ENCODE measurements at regions not wholly inside any gene's neighbourhood (a gene's known extent, or its start where the extent isn't known, plus 50 kb on each side); places are given as distances from the start of the nearest gene placed in this dataset.

DNA sequence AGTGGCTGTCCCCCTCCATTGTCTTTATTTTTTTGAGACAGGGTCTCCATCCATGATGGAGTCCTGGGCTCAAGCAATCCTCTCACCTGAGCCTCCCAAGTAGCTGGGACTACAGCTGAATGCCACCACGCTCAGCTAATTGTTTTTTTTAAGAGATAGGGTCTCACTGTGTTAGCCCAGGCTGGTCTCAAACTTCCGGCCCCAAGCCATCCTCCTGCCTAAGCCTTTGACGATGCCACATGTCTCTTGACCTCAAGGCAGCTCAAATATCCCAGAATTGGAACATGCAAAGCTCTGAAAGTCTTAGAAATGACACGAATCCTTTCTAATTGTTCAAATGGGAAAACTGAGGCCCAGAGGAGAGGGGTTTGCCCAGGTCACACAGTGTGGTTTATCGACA is 75.4 kb upstream of the ZNF423 start:
- H3K36me3 ChIP-seq: no peaks in the 10 kb centered on the region
- H3K4me3 ChIP-seq: no peak overlapping the region
- H3K4me1 ChIP-seq: peaks cover 0 to 6% (median 0%) of the 10 kb centered on the region in 4 donors
- 81 to 91% methylated on average over 5 of the region's 5 CpGs for WGBS, 2 donors
- H3K27me3 ChIP-seq: no peaks in the 10 kb centered on the region
- no peak for TF ChIP-seq POLR2A (IDR thresholded peaks at IDR 0.05)
- TF ChIP-seq, protein P1, sequence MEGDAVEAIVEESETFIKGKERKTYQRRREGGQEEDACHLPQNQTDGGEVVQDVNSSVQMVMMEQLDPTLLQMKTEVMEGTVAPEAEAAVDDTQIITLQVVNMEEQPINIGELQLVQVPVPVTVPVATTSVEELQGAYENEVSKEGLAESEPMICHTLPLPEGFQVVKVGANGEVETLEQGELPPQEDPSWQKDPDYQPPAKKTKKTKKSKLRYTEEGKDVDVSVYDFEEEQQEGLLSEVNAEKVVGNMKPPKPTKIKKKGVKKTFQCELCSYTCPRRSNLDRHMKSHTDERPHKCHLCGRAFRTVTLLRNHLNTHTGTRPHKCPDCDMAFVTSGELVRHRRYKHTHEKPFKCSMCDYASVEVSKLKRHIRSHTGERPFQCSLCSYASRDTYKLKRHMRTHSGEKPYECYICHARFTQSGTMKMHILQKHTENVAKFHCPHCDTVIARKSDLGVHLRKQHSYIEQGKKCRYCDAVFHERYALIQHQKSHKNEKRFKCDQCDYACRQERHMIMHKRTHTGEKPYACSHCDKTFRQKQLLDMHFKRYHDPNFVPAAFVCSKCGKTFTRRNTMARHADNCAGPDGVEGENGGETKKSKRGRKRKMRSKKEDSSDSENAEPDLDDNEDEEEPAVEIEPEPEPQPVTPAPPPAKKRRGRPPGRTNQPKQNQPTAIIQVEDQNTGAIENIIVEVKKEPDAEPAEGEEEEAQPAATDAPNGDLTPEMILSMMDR (IDR thresholded peaks at IDR 0.05): no peak
- no peak for TF ChIP-seq EP300 (IDR thresholded peaks at IDR 0.05)
- no peaks in the 10 kb centered on the region for H3K9me3 ChIP-seq
- no peak for DNase-seq (ENCODE audit: low spot score in 2 of 2)
- H3K27ac ChIP-seq: no peak overlapping the region

DNA sequence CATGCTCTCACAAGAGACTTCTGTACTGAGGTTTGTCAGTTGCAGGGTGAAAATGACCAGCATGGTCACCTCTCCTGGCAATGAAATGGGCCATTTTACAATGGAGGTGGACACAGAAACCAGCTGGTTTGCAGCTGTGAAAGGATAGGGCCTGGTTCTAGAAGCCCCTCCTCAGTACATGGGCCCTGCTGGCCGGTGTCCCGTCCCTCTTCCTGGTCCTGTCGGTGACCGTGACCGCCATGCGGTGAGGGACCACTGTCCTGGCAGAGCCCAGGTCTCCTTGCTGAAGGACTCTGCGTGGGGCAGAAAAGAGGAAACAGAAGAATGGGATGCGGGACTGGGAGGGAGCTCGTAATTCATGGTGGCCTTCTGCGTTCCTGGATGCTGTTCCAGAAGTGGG is 76.0 kb upstream of the ZNF423 start:
- no peak for TF ChIP-seq POLR2A (IDR thresholded peaks at IDR 0.05)
- TF ChIP-seq EP300 (IDR thresholded peaks at IDR 0.05): no peak
- TF ChIP-seq, protein P1 (IDR thresholded peaks at IDR 0.05): no peak
- H3K36me3 ChIP-seq: no peaks in the 10 kb centered on the region
- no peaks in the 10 kb centered on the region for H3K9me3 ChIP-seq
- peaks cover 0 to 6% (median 0%) of the 10 kb centered on the region in 4 donors for H3K4me1 ChIP-seq
- H3K27ac ChIP-seq: no peak overlapping the region
- H3K27me3 ChIP-seq: no peaks in the 10 kb centered on the region
- H3K4me3 ChIP-seq: no peak overlapping the region
- no peak for DNase-seq (ENCODE audit: low spot score in 2 of 2)
- 85 to 95% methylated on average over 10 of the region's 10 CpGs for WGBS, 2 donors

GRCh38 chr16:49932434-49932833 is 76.5 kb upstream of the ZNF423 start:
- no peak for DNase-seq (ENCODE audit: low spot score in 2 of 2)
- TF ChIP-seq, protein P1 (IDR thresholded peaks at IDR 0.05): no peak
- no peak for TF ChIP-seq EP300 (IDR thresholded peaks at IDR 0.05)
- no peak for TF ChIP-seq POLR2A (IDR thresholded peaks at IDR 0.05)
- no peak overlapping the region for H3K27ac ChIP-seq
- no peaks in the 10 kb centered on the region for H3K36me3 ChIP-seq
- H3K9me3 ChIP-seq: no peaks in the 10 kb centered on the region
- peaks cover 0 to 6% (median 0%) of the 10 kb centered on the region in 4 donors for H3K4me1 ChIP-seq
- no peaks in the 10 kb centered on the region for H3K27me3 ChIP-seq
- 42 to 58% methylated on average over 8 of the region's 8 CpGs for WGBS, 2 donors
- no peak overlapping the region for H3K4me3 ChIP-seq

DNA sequence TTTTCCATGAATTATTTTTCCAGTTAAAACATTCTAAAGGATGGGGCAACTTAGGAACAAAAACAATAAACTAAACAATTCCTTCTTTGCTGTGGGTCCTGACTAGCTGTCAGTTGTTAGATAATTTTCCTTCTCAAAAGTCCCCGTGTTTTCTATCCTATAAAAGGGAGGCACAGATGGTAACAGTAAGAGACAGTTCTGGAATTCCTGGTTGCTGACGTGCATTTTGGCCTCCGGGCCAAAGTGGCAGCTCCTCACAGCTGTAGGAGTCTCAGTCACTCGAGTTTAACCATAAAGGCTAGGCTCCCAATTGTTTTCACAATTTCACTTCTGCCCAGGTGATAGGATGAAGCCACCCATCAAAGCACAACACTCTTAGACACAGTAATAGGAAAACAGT is 77.0 kb upstream of the ZNF423 start:
- H3K27ac ChIP-seq: no peak overlapping the region
- no peak for DNase-seq (ENCODE audit: low spot score in 2 of 2)

GRCh38 chr16:49936791-49937190 is 80.9 kb upstream of the ZNF423 start:
- TF ChIP-seq EP300 (IDR thresholded peaks at IDR 0.05) (no peak), POLR2A (IDR thresholded peaks at IDR 0.05) (no peak)
- TF ChIP-seq, protein P1 (IDR thresholded peaks at IDR 0.05): no peak
- WGBS, 2 donors: 81 to 89% methylated on average over 6 of the region's 6 CpGs

More for the DNA sequence above, 77.0 kb upstream of the ZNF423 start:
- Histone ChIP-seq H3K4me1 (peaks cover 0 to 6% (median 0%) of the 10 kb centered on the region in 4 donors), H3K9me3 (no peaks in the 10 kb centered on the region), H3K36me3 (no peaks in the 10 kb centered on the region), H3K27me3 (no peaks in the 10 kb centered on the region), H3K4me3 (no peak overlapping the region)
- 15 to 23% methylated on average over 4 of the region's 4 CpGs for WGBS, 2 donors
- TF ChIP-seq EP300 (IDR thresholded peaks at IDR 0.05) (no peak), POLR2A (IDR thresholded peaks at IDR 0.05) (no peak)
- TF ChIP-seq, protein P1 (IDR thresholded peaks at IDR 0.05): no peak

More at GRCh38 chr16:49936791-49937190, 80.9 kb upstream of the ZNF423 start:
- Histone ChIP-seq H3K9me3 (no peaks in the 10 kb centered on the region), H3K27ac (no peak overlapping the region), H3K4me3 (no peak overlapping the region), H3K4me1 (peaks cover 0 to 6% (median 0%) of the 10 kb centered on the region in 4 donors), H3K27me3 (no peaks in the 10 kb centered on the region), H3K36me3 (no peaks in the 10 kb centered on the region)
- DNase-seq (ENCODE audit: low spot score in 2 of 2): no peak
